K562 (cell line): ENCODE measurements at regions not wholly inside any gene's neighbourhood (a gene's known extent, or its start where the extent isn't known, plus 50 kb on each side); places are given as distances from the start of the nearest gene placed in this dataset.

Experiments
- ATAC-seq: fragments of 200-7000 bp; cut with Tn5 transposase; 3 replicates; pipeline ENCODE4 v1.9.1; 2020; ENCODE audit warnings: moderate library complexity
- BruUV-seq: library from RNA; stranded (reverse); fragments of 400-500 nt; replicated peaks from 2 replicates; lab custom pipeline; 2021; lab: Mats Ljungman, UMichigan
- CTCF ChIA-PET: fragments of 300-600 bp; formaldehyde crosslinking; extraction: SDS; loops from one replicate; lab custom pipeline; 2021; ENCODE audit warnings: low intra/inter-chr PET ratio; lab: Yijun Ruan, JAX
- POLR2A ChIA-PET: fragments of 300-600, 350-650 bp; sonication (Branson Sonifier 250); formaldehyde crosslinking; extraction: SDS; loops from one replicate; lab custom pipeline; 2021; ENCODE audit warnings: antibody characterized with exemption, inconsistent platforms; lab: Yijun Ruan, JAX
- DNase-seq, 4 experiments: peaks; one replicate each; pipeline versions ENCODE4 v3.0.0 to v3.0.0-alpha.2; 2011 to 2018; ENCODE audit warnings: low spot score in 3 of 4, mixed read lengths in 3 of 4; ENCODE audit errors: extremely low read depth in 1 of 4
- FAIRE-seq: peaks from 2 replicates; lab custom pipeline; 2011; peaks lifted over from hg19 to GRCh38; lab: Jason Lieb, UNC
- H2AFZ ChIP-seq: 2 replicates; pipeline ENCODE4 v1.6.0; 2011; ENCODE audit warnings: low read depth, low read length, control low read depth, inconsistent platforms
- H3K27ac ChIP-seq: fragments of 200-600 bp; 3 replicates; pipeline ENCODE4 v1.8.0; 2011; ENCODE audit warnings: low read depth, mild to moderate bottlenecking, control low read depth, inconsistent platforms, low read length, moderate library complexity, mixed read lengths; ENCODE audit errors: extremely low read depth
- H3K27me3 ChIP-seq, 2 experiments: fragments of 300-600 bp in 1 of 2; 2 replicates in 1 of 2; 3 replicates in 1 of 2; pipeline versions ENCODE4 v1.6.0 to v1.8.0; 2011; ENCODE audit warnings: inconsistent platforms in 2 of 2, low read length in 2 of 2, mild to moderate bottlenecking in 1 of 2, mixed read lengths in 1 of 2, moderate library complexity in 1 of 2; ENCODE audit not compliant: control insufficient read depth in 2 of 2, insufficient read depth in 2 of 2
- H3K36me3 ChIP-seq: fragments of 300-600 bp; 3 replicates; pipeline ENCODE4 v1.8.0; 2011; ENCODE audit warnings: mild to moderate bottlenecking, low read length, inconsistent platforms; ENCODE audit not compliant: control insufficient read depth, insufficient read depth
- H3K4me1 ChIP-seq, 2 experiments: fragments of 200-600 bp in 1 of 2; replicated peaks in 1 of 2; 2 replicates in 1 of 2; 3 replicates in 1 of 2; pipeline versions ENCODE4 v1.5.1 to v1.8.0; 2011; ENCODE audit warnings: inconsistent platforms in 2 of 2, low read length in 2 of 2, mild to moderate bottlenecking in 1 of 2, mixed read lengths in 1 of 2, moderate library complexity in 1 of 2; ENCODE audit not compliant: control insufficient read depth in 2 of 2, insufficient read depth in 2 of 2
- H3K4me2 ChIP-seq: 2 replicates; pipeline ENCODE4 v1.6.1; 2011; ENCODE audit warnings: low read length, control low read depth, inconsistent platforms, mixed read lengths; ENCODE audit not compliant: insufficient read depth
- H3K4me3 ChIP-seq: fragments of 200-600 bp; sonication (generic), shearing (Covaris generic); 2 replicates; pipeline ENCODE4 v1.5.1; 2016; ENCODE audit warnings: control low read depth, inconsistent platforms
- H3K79me2 ChIP-seq: fragments of 200-600 bp; 3 replicates; pipeline ENCODE4 v1.8.0; 2011; ENCODE audit warnings: low read length, inconsistent platforms; ENCODE audit not compliant: control insufficient read depth, insufficient read depth
- H3K9ac ChIP-seq, 2 experiments: 2 replicates each; pipeline versions ENCODE4 v1.6.0 to v1.6.1; 2011; ENCODE audit warnings: low read depth in 2 of 2, low read length in 2 of 2, control low read depth in 1 of 2, inconsistent platforms in 1 of 2, mild to moderate bottlenecking in 1 of 2, mixed read lengths in 1 of 2; ENCODE audit not compliant: insufficient read depth in 1 of 2
- H3K9me1 ChIP-seq: one replicate; pipeline ENCODE4 v1.6.0; 2011; ENCODE audit warnings: inconsistent platforms, mild to moderate bottlenecking, low read length, moderate library complexity; ENCODE audit not compliant: control insufficient read depth, insufficient read depth
- H3K9me3 ChIP-seq: replicated peaks from 2 replicates; pipeline ENCODE4 v1.5.1; 2011; ENCODE audit warnings: low read depth, low read length, inconsistent platforms; ENCODE audit not compliant: control insufficient read depth, insufficient read depth
- H4K20me1 ChIP-seq: replicated peaks from 2 replicates; pipeline ENCODE4 v1.6.1; 2011; ENCODE audit warnings: low read length, inconsistent platforms, mixed read lengths; ENCODE audit not compliant: control insufficient read depth, insufficient read depth
- CBX8 ChIP-seq: fragments of 200-600 bp; sonication (generic); IDR thresholded peaks from 2 replicates; pipeline ENCODE4 v1.6.1; 2012; ENCODE audit warnings: borderline replicate concordance, mixed run types, low read depth, mild to moderate bottlenecking, moderate library complexity, mixed read lengths, low read length, control low read depth, inconsistent platforms; ENCODE audit not compliant: poor library complexity, severe bottlenecking; ENCODE audit errors: extremely low read depth
- DPF2 ChIP-seq: fragments of 450-650 bp; IDR thresholded peaks from 2 replicates; pipeline ENCODE4 v1.6.1; 2016
- ELK1 ChIP-seq: sonication (generic); formaldehyde crosslinking; IDR thresholded peaks from 2 replicates; pipeline ENCODE4 v1.8.1; 2022; ENCODE audit warnings: missing genetic modification reagents
- ETV5 ChIP-seq: sonication (generic); formaldehyde crosslinking; IDR thresholded peaks from 2 replicates; pipeline ENCODE4 v1.4.0; 2020; ENCODE audit warnings: low read depth, mild to moderate bottlenecking, missing genetic modification reagents
- FOXA1 ChIP-seq: fragments of 450-650 bp; IDR thresholded peaks from 2 replicates; pipeline ENCODE4 v1.6.1; 2016; ENCODE audit warnings: mild to moderate bottlenecking, borderline replicate concordance
- GTF2A2 ChIP-seq: IDR thresholded peaks from 2 replicates; pipeline ENCODE4 v1.6.1; 2016; ENCODE audit warnings: mild to moderate bottlenecking, missing genetic modification characterization, missing compliant biosample characterization
- NCOA1 ChIP-seq: fragments of 450-650 bp; IDR thresholded peaks from 2 replicates; pipeline ENCODE4 v1.6.1; 2016; ENCODE audit warnings: low read depth
- PCBP2 ChIP-seq: fragments of 200-400 bp; formaldehyde crosslinking; IDR thresholded peaks from 2 replicates; pipeline ENCODE4 v1.6.1; 2018; ENCODE audit warnings: low read length, low read depth, mild to moderate bottlenecking, moderate library complexity; ENCODE audit not compliant: poor library complexity, severe bottlenecking
- RBM15 ChIP-seq: fragments of 200-400 bp; formaldehyde crosslinking; IDR thresholded peaks from 2 replicates; pipeline ENCODE4 v1.6.1; 2018; ENCODE audit warnings: mild to moderate bottlenecking, low read length, moderate library complexity; ENCODE audit not compliant: insufficient read depth
- RNF2 ChIP-seq: sonication (generic); IDR thresholded peaks from 2 replicates; pipeline ENCODE4 v1.6.1; 2016
- SAFB2 ChIP-seq: fragments of 200-400 bp; formaldehyde crosslinking; IDR thresholded peaks from 2 replicates; pipeline ENCODE4 v1.6.1; 2018; ENCODE audit warnings: borderline replicate concordance, low read length, low read depth, moderate library complexity; ENCODE audit not compliant: severe bottlenecking
- SMARCA5 ChIP-seq: fragments of 450-650 bp; IDR thresholded peaks from 2 replicates; pipeline ENCODE4 v1.6.1; 2016
- TBP ChIP-seq: optimal IDR thresholded peaks from 2 replicates; pipeline ENCODE3; 2011; ENCODE audit warnings: low read depth, low read length, improper control_type of control experiment
- ZBTB1 ChIP-seq: sonication (generic); formaldehyde crosslinking; IDR thresholded peaks from 2 replicates; pipeline ENCODE4 v1.8.1; 2023; ENCODE audit warnings: missing genetic modification reagents, low read depth, mild to moderate bottlenecking, borderline replicate concordance
- ZNF12 ChIP-seq: sonication (generic); formaldehyde crosslinking; IDR thresholded peaks from 2 replicates; pipeline ENCODE4 v1.4.0; 2020; ENCODE audit warnings: mild to moderate bottlenecking, missing genetic modification reagents
- ZNF780A ChIP-seq: fragments of 250-450 bp; sonication (Bioruptor Pico); IDR thresholded peaks from 2 replicates; pipeline ENCODE4 v1.5.0; 2021; ENCODE audit warnings: mild to moderate bottlenecking
- WGBS: fragments of 100-300 bp; shearing (Covaris generic); methylation state at CpG from one replicate; pipeline ENCODE4 v1.1.6; 2016; ENCODE audit warnings: low coverage, mixed read lengths; ENCODE audit not compliant: insufficient coverage; ENCODE audit errors: missing lambda C conversion rate; 5-methylcytosine and 5-hydroxymethylcytosine counted together
- in situ Hi-C: fragments of 300-500 bp; cut with MboI; formaldehyde crosslinking; loops from 4 replicates; pipeline ENCODE4 v1.15.0; 2018; ENCODE audit warnings: inconsistent platforms, mixed read lengths
- intact Hi-C: fragments of 100-400 bp; cut with micrococcal nuclease; formaldehyde crosslinking; loops from 2 replicates; pipeline ENCODE4 v1.14.2; 2022

GRCh38 chr3:194219826-194220410, 84.0 kb downstream of the HES1 start:
- Histone ChIP-seq H3K79me2 (no peaks in the 10 kb centered on the region), H3K4me2 (no peak overlapping the region), H3K9me1 (no peaks in the 10 kb centered on the region), H2AFZ (no peak overlapping the region), H4K20me1 (no peaks in the 10 kb centered on the region), H3K9ac (no peak overlapping the region), H3K4me3 (no peak overlapping the region), H3K4me1 (peaks cover 20 to 31% of the 10 kb centered on the region in 2 experiments), H3K9me3 (no peaks in the 10 kb centered on the region), H3K27me3 (no peaks in the 10 kb centered on the region), H3K36me3 (no peaks in the 10 kb centered on the region), H3K27ac (no peak overlapping the region)
- no peak for TF ChIP-seq ZBTB1 (CRISPR knock-in tag)
- TF ChIP-seq GTF2A2 (tag), result no peak
- TF ChIP-seq SAFB2, result no peak
- TF ChIP-seq NCOA1, result no peak
- no peak for TF ChIP-seq SMARCA5
- no peak for TF ChIP-seq CBX8
- TF ChIP-seq RNF2, result no peak
- TF ChIP-seq DPF2, result no peak
- TF ChIP-seq PCBP2, result no peak
- TF ChIP-seq RBM15, result no peak
- TF ChIP-seq ETV5, result no peak
- no peak for TF ChIP-seq ZNF12 (CRISPR knock-in tag)
- TF ChIP-seq TBP, result no peak
- no peak for TF ChIP-seq ELK1 (CRISPR knock-in tag)
- TF ChIP-seq ZNF780A, result no peak
- no peak for TF ChIP-seq FOXA1
- no TSS peak for BruUV-seq
- ATAC-seq, result no peak
- FAIRE-seq, result no peak
- ChIA-PET CTCF (no interaction called here), POLR2A (no interaction called here)
- intact Hi-C loops (no loop called here), in situ Hi-C loops (no loop called here)
- 59% methylated on average over 9 of the region's 10 CpGs for WGBS
- no peak for DNase-seq
